A549 (cell line): ENCODE measurements at regions not wholly inside any gene's neighbourhood (a gene's known extent, or its start where the extent isn't known, plus 50 kb on each side); places are given as distances from the start of the nearest gene placed in this dataset.

Experiments
- ATAC-seq, 2 experiments: fragments of 200-7000 bp in 1 of 2; fragments of >200 bp in 1 of 2; cut with Nextera tagmentation in 1 of 2; cut with Tn5 transposase in 1 of 2; 3 replicates each; pipeline versions ENCODE4 v1.8.0 to v1.9.1; 2018 to 2020; ENCODE audit warnings: mild to moderate bottlenecking in 1 of 2, moderate library complexity in 1 of 2
- CTCF ChIA-PET: fragments of 300-600 bp; sonication (Branson Sonifier 250); formaldehyde crosslinking; extraction: SDS; loops from one replicate; lab custom pipeline; 2021; ENCODE audit warnings: antibody characterized with exemption, inconsistent platforms; lab: Yijun Ruan, JAX
- POLR2A ChIA-PET: fragments of 350-600 bp; formaldehyde crosslinking; extraction: SDS; loops from one replicate; lab custom pipeline; 2021; ENCODE audit warnings: antibody characterized with exemption, inconsistent platforms; lab: Yijun Ruan, JAX
- DNase-seq, 2 experiments: peaks; one replicate each; pipeline versions ENCODE4 v3.0.0 to v3.0.0-alpha.2; 2011 to 2016; ENCODE audit warnings: low read depth in 1 of 2, low spot score in 1 of 2
- FAIRE-seq: peaks from 2 replicates; lab custom pipeline; 2011; peaks lifted over from hg19 to GRCh38; lab: Jason Lieb, UNC
- H3K27ac ChIP-seq, 2 experiments: fragments of >200 bp; sonication (Bioruptor Twin); formaldehyde crosslinking; 3 replicates each; pipeline ENCODE4 v1.5.1; 2016 to 2017
- H3K4me1 ChIP-seq: fragments of >200 bp; sonication (Bioruptor Twin); formaldehyde crosslinking; 3 replicates; pipeline ENCODE4 v1.6.1; 2016
- H3K4me2 ChIP-seq: fragments of >200 bp; sonication (Bioruptor Twin); formaldehyde crosslinking; 3 replicates; pipeline ENCODE4 v1.6.1; 2016
- H3K4me3 ChIP-seq: fragments of >200 bp; sonication (Bioruptor Twin); formaldehyde crosslinking; 3 replicates; pipeline ENCODE4 v1.5.1; 2016
- H3K9me3 ChIP-seq: fragments of >200 bp; sonication (Bioruptor Twin); formaldehyde crosslinking; 3 replicates; pipeline ENCODE4 v1.6.1; 2016
- BHLHE40 ChIP-seq: IDR thresholded peaks from 2 replicates; pipeline ENCODE4 v1.6.1; 2012; ENCODE audit warnings: low read depth, low read length, inconsistent platforms
- CEBPB ChIP-seq, 2 experiments: fragments of >200 bp in 1 of 2; sonication (Bioruptor Twin) in 1 of 2; formaldehyde crosslinking in 1 of 2; IDR thresholded peaks; 2 replicates each; pipeline ENCODE4 v1.6.1; 2012 to 2016
- CHD2 ChIP-seq: fragments of 150-350 bp; IDR thresholded peaks from 2 replicates; pipeline ENCODE4 v1.6.1; 2014; ENCODE audit warnings: low read length; ENCODE audit not compliant: partially characterized antibody
- E2F6 ChIP-seq: IDR thresholded peaks from 2 replicates; pipeline ENCODE4 v1.6.1; 2012; ENCODE audit warnings: low read depth, borderline replicate concordance
- EHF ChIP-seq: fragments of 250-450 bp; sonication (Bioruptor Pico); IDR thresholded peaks from 2 replicates; pipeline ENCODE4 v1.5.0; 2020; ENCODE audit warnings: mild to moderate bottlenecking
- FOSB ChIP-seq: fragments of 250-450 bp; sonication (Bioruptor Pico); IDR thresholded peaks from 2 replicates; pipeline ENCODE4 v1.5.0; 2020; ENCODE audit warnings: mild to moderate bottlenecking, moderate library complexity
- FOSL2 ChIP-seq, 2 experiments: fragments of 450-650 bp in 1 of 2; fragments of >200 bp in 1 of 2; sonication (Bioruptor Twin) in 1 of 2; formaldehyde crosslinking; IDR thresholded peaks; 2 replicates each; pipeline versions ENCODE4 v1.5.0 to v1.6.1; 2016 to 2020; ENCODE audit warnings: mild to moderate bottlenecking in 1 of 2, moderate library complexity in 1 of 2
- FOXS1 ChIP-seq: fragments of 250-450 bp; sonication (Bioruptor Pico); IDR thresholded peaks from 2 replicates; pipeline ENCODE4 v1.5.0; 2020; ENCODE audit warnings: mild to moderate bottlenecking, moderate library complexity
- GATA3 ChIP-seq: IDR thresholded peaks from 2 replicates; pipeline ENCODE4 v1.6.1; 2012; ENCODE audit warnings: borderline replicate concordance
- HDAC2 ChIP-seq: fragments of 200-600 bp; sonication (generic); IDR thresholded peaks from 2 replicates; pipeline ENCODE4 v1.6.1; 2016
- HOXB13 ChIP-seq: fragments of 250-450 bp; sonication (Bioruptor Pico); IDR thresholded peaks from 2 replicates; pipeline ENCODE4 v1.5.0; 2020; ENCODE audit warnings: low read depth, mild to moderate bottlenecking, moderate library complexity
- HOXB5 ChIP-seq: fragments of 250-450 bp; sonication (Bioruptor Pico); IDR thresholded peaks from 2 replicates; pipeline ENCODE4 v1.5.0; 2020; ENCODE audit warnings: mild to moderate bottlenecking, moderate library complexity
- JUNB ChIP-seq: fragments of >200 bp; sonication (Bioruptor Twin); formaldehyde crosslinking; IDR thresholded peaks from 2 replicates; pipeline ENCODE4 v1.6.1; 2016
- MAX ChIP-seq: IDR thresholded peaks from 2 replicates; pipeline ENCODE4 v1.6.1; 2012
- MAZ ChIP-seq: fragments of 150-350 bp; IDR thresholded peaks from 2 replicates; pipeline ENCODE4 v1.6.1; 2014; ENCODE audit warnings: antibody characterized with exemption, low read depth, low read length, borderline replicate concordance
- NFE2L2 ChIP-seq: fragments of 150-350 bp; conservative IDR thresholded peaks from 2 replicates; pipeline ENCODE4 v1.6.1; 2014; ENCODE audit warnings: low read length
- POLR2A ChIP-seq: IDR thresholded peaks from 2 replicates; pipeline ENCODE4 v1.6.1; 2012; ENCODE audit warnings: mild to moderate bottlenecking, low read length
- POLR2AphosphoS2 ChIP-seq: conservative IDR thresholded peaks from 2 replicates; pipeline ENCODE4 v1.6.1; 2012; ENCODE audit warnings: low read length, improper control_type of control experiment, inconsistent platforms
- RARB ChIP-seq: fragments of 250-450 bp; sonication (Bioruptor Pico); IDR thresholded peaks from 2 replicates; pipeline ENCODE4 v1.8.0; 2021; ENCODE audit warnings: mild to moderate bottlenecking, moderate library complexity
- RCOR1 ChIP-seq: fragments of 150-350 bp; IDR thresholded peaks from 2 replicates; pipeline ENCODE4 v1.6.1; 2014; ENCODE audit warnings: antibody characterized with exemption, low read length, low read depth
- RNF2 ChIP-seq: fragments of 200-600 bp; sonication (generic); IDR thresholded peaks from 2 replicates; pipeline ENCODE4 v1.6.1; 2016; ENCODE audit warnings: low read depth, mild to moderate bottlenecking, antibody characterized with exemption, moderate library complexity, borderline replicate concordance
- SREBF2 ChIP-seq: fragments of 450-650 bp; IDR thresholded peaks from 2 replicates; pipeline ENCODE4 v1.6.1; 2014; ENCODE audit warnings: mild to moderate bottlenecking, moderate library complexity
- TFCP2L1 ChIP-seq: fragments of 250-450 bp; sonication (Bioruptor Pico); IDR thresholded peaks from 2 replicates; pipeline ENCODE4 v1.5.0; 2021; ENCODE audit warnings: mild to moderate bottlenecking
- ZC3H11A ChIP-seq: fragments of 450-650 bp; IDR thresholded peaks from 2 replicates; pipeline ENCODE4 v1.6.1; 2014; ENCODE audit warnings: antibody characterized with exemption, mild to moderate bottlenecking
- ZSCAN20 ChIP-seq: fragments of 250-450 bp; sonication (Bioruptor Pico); IDR thresholded peaks from 2 replicates; pipeline ENCODE4 v1.8.0; 2022; ENCODE audit warnings: mild to moderate bottlenecking, moderate library complexity
- WGBS: methylation state at CpG from one replicate; pipeline ENCODE4 v1.1.6; 2017; ENCODE audit errors: missing lambda C conversion rate; 5-methylcytosine and 5-hydroxymethylcytosine counted together
- TF ChIP-seq, protein P1 (sequence below): fragments of 200-600 bp; sonication (generic); IDR thresholded peaks from 2 replicates; pipeline ENCODE4 v1.6.1; 2016; ENCODE audit warnings: antibody characterized with exemption, mild to moderate bottlenecking, moderate library complexity
- TF ChIP-seq, protein P2 (sequence below): fragments of 450-650 bp; IDR thresholded peaks from 2 replicates; pipeline ENCODE4 v1.6.1; 2014; ENCODE audit warnings: antibody characterized with exemption
- TF ChIP-seq, protein P3 (sequence below): fragments of >200 bp; sonication (Bioruptor Twin); formaldehyde crosslinking; IDR thresholded peaks from 3 replicates; pipeline ENCODE4 v1.5.1; 2016

GRCh38 chr12:60093428-60093827 is 497.6 kb downstream of the SLC16A7 start:
- ChIA-PET CTCF (no interaction called here), POLR2A (no interaction called here)
- H3K4me2 ChIP-seq: no peak overlapping the region
- TF ChIP-seq FOSB (CRISPR knock-in tag): no peak
- no peaks in the 10 kb centered on the region for H3K9me3 ChIP-seq
- FAIRE-seq (no peak), DNase-seq (no peak), ATAC-seq (no peak)
- H3K4me1 ChIP-seq: no peaks in the 10 kb centered on the region
- no peak overlapping the region for H3K27ac ChIP-seq
- H3K4me3 ChIP-seq: no peak overlapping the region

DNA sequence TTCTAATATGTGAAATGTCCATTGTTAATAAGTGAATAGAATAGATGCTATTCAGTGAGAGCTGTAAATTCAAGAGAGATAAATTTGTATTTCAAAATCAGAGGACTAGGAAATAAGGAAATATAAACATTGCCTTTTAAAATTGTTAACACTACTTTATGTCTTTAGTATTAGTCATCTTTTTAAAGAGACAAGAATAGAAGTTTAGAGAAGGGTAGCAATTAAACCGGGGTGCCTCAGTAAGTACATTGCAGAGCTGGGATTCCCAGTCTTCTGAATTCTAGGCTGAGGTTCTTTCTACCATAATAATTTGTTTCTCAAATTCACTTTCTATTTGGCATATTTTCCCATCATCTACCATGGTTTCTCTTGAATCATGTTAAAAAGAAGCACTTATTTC is 498.6 kb downstream of the SLC16A7 start:
- no peak overlapping the region for H3K27ac ChIP-seq
- ChIA-PET POLR2A (no interaction called here), CTCF (no interaction called here)
- FAIRE-seq: no peak
- H3K4me3 ChIP-seq: no peak overlapping the region
- ATAC-seq: no peak
- 4% methylated on average over 1 of the region's 1 CpG for WGBS
- H3K4me1 ChIP-seq: no peaks in the 10 kb centered on the region
- DNase-seq: no peak
- H3K4me2 ChIP-seq: no peak overlapping the region
- H3K9me3 ChIP-seq: no peaks in the 10 kb centered on the region
- TF ChIP-seq POLR2A (no peak), E2F6 (no peak), FOSL2 (IDR thresholded peaks at IDR 0.05) (no peak), FOSL2 (CRISPR knock-in tag; IDR thresholded peaks at IDR 0.05) (no peak), HOXB13 (CRISPR knock-in tag) (no peak), MAZ (no peak), GATA3 (no peak), CEBPB (IDR thresholded peaks at IDR 0.05) (no peak), HOXB5 (CRISPR knock-in tag) (no peak), BHLHE40 (no peak), NFE2L2 (no peak), EHF (CRISPR knock-in tag) (no peak), ZC3H11A (no peak), TFCP2L1 (CRISPR knock-in tag) (no peak), RNF2 (no peak), JUNB (no peak), RCOR1 (no peak), FOSB (CRISPR knock-in tag) (no peak)
- TF ChIP-seq, protein P1, sequence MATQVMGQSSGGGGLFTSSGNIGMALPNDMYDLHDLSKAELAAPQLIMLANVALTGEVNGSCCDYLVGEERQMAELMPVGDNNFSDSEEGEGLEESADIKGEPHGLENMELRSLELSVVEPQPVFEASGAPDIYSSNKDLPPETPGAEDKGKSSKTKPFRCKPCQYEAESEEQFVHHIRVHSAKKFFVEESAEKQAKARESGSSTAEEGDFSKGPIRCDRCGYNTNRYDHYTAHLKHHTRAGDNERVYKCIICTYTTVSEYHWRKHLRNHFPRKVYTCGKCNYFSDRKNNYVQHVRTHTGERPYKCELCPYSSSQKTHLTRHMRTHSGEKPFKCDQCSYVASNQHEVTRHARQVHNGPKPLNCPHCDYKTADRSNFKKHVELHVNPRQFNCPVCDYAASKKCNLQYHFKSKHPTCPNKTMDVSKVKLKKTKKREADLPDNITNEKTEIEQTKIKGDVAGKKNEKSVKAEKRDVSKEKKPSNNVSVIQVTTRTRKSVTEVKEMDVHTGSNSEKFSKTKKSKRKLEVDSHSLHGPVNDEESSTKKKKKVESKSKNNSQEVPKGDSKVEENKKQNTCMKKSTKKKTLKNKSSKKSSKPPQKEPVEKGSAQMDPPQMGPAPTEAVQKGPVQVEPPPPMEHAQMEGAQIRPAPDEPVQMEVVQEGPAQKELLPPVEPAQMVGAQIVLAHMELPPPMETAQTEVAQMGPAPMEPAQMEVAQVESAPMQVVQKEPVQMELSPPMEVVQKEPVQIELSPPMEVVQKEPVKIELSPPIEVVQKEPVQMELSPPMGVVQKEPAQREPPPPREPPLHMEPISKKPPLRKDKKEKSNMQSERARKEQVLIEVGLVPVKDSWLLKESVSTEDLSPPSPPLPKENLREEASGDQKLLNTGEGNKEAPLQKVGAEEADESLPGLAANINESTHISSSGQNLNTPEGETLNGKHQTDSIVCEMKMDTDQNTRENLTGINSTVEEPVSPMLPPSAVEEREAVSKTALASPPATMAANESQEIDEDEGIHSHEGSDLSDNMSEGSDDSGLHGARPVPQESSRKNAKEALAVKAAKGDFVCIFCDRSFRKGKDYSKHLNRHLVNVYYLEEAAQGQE: no peak
- TF ChIP-seq, protein P2, sequence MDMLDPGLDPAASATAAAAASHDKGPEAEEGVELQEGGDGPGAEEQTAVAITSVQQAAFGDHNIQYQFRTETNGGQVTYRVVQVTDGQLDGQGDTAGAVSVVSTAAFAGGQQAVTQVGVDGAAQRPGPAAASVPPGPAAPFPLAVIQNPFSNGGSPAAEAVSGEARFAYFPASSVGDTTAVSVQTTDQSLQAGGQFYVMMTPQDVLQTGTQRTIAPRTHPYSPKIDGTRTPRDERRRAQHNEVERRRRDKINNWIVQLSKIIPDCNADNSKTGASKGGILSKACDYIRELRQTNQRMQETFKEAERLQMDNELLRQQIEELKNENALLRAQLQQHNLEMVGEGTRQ: no peak

- 29% methylated on average over 4 of the region's 4 CpGs for WGBS
- ChIA-PET CTCF (no interaction called here), POLR2A (no interaction called here)
- TF ChIP-seq HDAC2: no peak
- no peak for TF ChIP-seq POLR2AphosphoS2
- TF ChIP-seq, protein P3, sequence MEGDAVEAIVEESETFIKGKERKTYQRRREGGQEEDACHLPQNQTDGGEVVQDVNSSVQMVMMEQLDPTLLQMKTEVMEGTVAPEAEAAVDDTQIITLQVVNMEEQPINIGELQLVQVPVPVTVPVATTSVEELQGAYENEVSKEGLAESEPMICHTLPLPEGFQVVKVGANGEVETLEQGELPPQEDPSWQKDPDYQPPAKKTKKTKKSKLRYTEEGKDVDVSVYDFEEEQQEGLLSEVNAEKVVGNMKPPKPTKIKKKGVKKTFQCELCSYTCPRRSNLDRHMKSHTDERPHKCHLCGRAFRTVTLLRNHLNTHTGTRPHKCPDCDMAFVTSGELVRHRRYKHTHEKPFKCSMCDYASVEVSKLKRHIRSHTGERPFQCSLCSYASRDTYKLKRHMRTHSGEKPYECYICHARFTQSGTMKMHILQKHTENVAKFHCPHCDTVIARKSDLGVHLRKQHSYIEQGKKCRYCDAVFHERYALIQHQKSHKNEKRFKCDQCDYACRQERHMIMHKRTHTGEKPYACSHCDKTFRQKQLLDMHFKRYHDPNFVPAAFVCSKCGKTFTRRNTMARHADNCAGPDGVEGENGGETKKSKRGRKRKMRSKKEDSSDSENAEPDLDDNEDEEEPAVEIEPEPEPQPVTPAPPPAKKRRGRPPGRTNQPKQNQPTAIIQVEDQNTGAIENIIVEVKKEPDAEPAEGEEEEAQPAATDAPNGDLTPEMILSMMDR: no peak
- no peak for TF ChIP-seq EHF (CRISPR knock-in tag)
- no peak for TF ChIP-seq CHD2
- no peak for TF ChIP-seq ZSCAN20
- no peak for TF ChIP-seq E2F6
- no peak for TF ChIP-seq JUNB
- TF ChIP-seq TFCP2L1 (CRISPR knock-in tag): no peak
- TF ChIP-seq BHLHE40: no peak
- no peak for TF ChIP-seq MAX
- TF ChIP-seq SREBF2: no peak
- TF ChIP-seq FOXS1 (CRISPR knock-in tag): no peak
- TF ChIP-seq, protein P2: no peak
- TF ChIP-seq RARB (CRISPR knock-in tag): no peak
Observed at GRCh38 chr12:60096727-60097126, 500.9 kb downstream of the SLC16A7 start.

More at GRCh38 chr12:60096727-60097126, 500.9 kb downstream of the SLC16A7 start:
- H3K9me3 ChIP-seq: no peaks in the 10 kb centered on the region
- no peaks in the 10 kb centered on the region for H3K4me1 ChIP-seq
- H3K4me2 ChIP-seq: no peak overlapping the region
- ATAC-seq (no peak), DNase-seq (no peak), FAIRE-seq (no peak)
- H3K27ac ChIP-seq: no peak overlapping the region
- H3K4me3 ChIP-seq: no peak overlapping the region
